NCI-H510A (cell line): ENCODE measurements at regions not wholly inside any gene's neighbourhood (a gene's known extent, or its start where the extent isn't known, plus 50 kb on each side); places are given as distances from the start of the nearest gene placed in this dataset.
"Not testable (repeated sequence)": the region's sequence is repeated elsewhere in the genome, so short reads cannot be mapped to it uniquely, and the experiment has no call there.

Experiments
- DNase-seq: peaks from one replicate; lab custom pipeline; 2025; lab: John Stamatoyannopoulos, UW

GRCh38 chr1:58836408-58836807 lies 52.6 kb upstream of the JUN start:
- no peak for DNase-seq

GRCh38 chr1:58837886-58838285 lies 54.0 kb upstream of the JUN start:
- no peak for DNase-seq

GRCh38 chr1:58839147-58839795 lies 55.4 kb upstream of the JUN start:
- no peak for DNase-seq

GRCh38 chr1:58839846-58840835 lies 56.3 kb upstream of the JUN start:
- DNase-seq, result no peak

GRCh38 chr1:58841455-58841854 lies 57.6 kb upstream of the JUN start:
- DNase-seq, result no peak

- DNase-seq, result no peak
Measured at GRCh38 chr1:58842941-58843340, 59.1 kb upstream of the JUN start.

GRCh38 chr1:58844176-58844575 lies 60.3 kb upstream of the JUN start:
- no peak for DNase-seq

- no peak for DNase-seq
Measured at GRCh38 chr1:58845942-58846341, 62.1 kb upstream of the JUN start.

GRCh38 chr1:58848818-58849411 lies 65.1 kb upstream of the JUN start:
- no peak for DNase-seq

GRCh38 chr1:58849551-58849950 lies 65.7 kb upstream of the JUN start:
- no peak for DNase-seq

GRCh38 chr1:58850636-58851035 lies 66.8 kb upstream of the JUN start:
- no peak for DNase-seq

GRCh38 chr1:58852731-58853485 lies 69.1 kb upstream of the JUN start:
- DNase-seq, result no peak

GRCh38 chr1:58854576-58854975 lies 70.7 kb upstream of the JUN start:
- no peak for DNase-seq

- DNase-seq, result no peak
Measured at GRCh38 chr1:58855274-58856165, 71.7 kb upstream of the JUN start.

GRCh38 chr1:58856281-58856680 lies 72.4 kb upstream of the JUN start:
- not testable (repeated sequence) for DNase-seq

- no peak for DNase-seq
Measured at GRCh38 chr1:58857680-58858673, 74.1 kb upstream of the JUN start.

GRCh38 chr1:58859769-58860485 lies 76.1 kb upstream of the JUN start:
- DNase-seq, result no peak

GRCh38 chr1:58861076-58861475 lies 77.2 kb upstream of the JUN start:
- no peak for DNase-seq

- DNase-seq, result no peak
Measured at GRCh38 chr1:58861506-58861905, 77.7 kb upstream of the JUN start.
